GM23338 (cell line): ENCODE measurements at regions not wholly inside any gene's neighbourhood (a gene's known extent, or its start where the extent isn't known, plus 50 kb on each side); places are given as distances from the start of the nearest gene placed in this dataset.

Experiments used
- ATAC-seq: fragments of 200-7000 bp; cut with Tn5 transposase; 3 replicates; pipeline ENCODE4 v1.9.1; 2020
- DNase-seq: peaks from one replicate; pipeline ENCODE4 v3.0.0-alpha.2; 2015; ENCODE audit warnings: low spot score
- H2AFZ ChIP-seq: fragments of 200-600 bp; sonication (generic); 2 replicates; pipeline ENCODE4 v1.8.0; 2016; ENCODE audit warnings: antibody characterized with exemption, mild to moderate bottlenecking, moderate library complexity
- H3F3A ChIP-seq: fragments of 200-600 bp; sonication (generic); replicated peaks from 2 replicates; pipeline ENCODE4 v1.8.0; 2017; ENCODE audit warnings: antibody characterized with exemption, mixed run types, low read depth
- H3K27ac ChIP-seq: fragments of 200-600 bp; sonication (generic); 2 replicates; pipeline ENCODE4 v1.6.1; 2016; ENCODE audit warnings: low read depth
- H3K27me3 ChIP-seq: fragments of 200-600 bp; sonication (generic); 2 replicates; pipeline ENCODE4 v1.8.0; 2016; ENCODE audit warnings: mild to moderate bottlenecking, mixed run types, moderate library complexity; ENCODE audit not compliant: insufficient read depth
- H3K36me3 ChIP-seq: fragments of 200-600 bp; sonication (generic); 2 replicates; pipeline ENCODE4 v1.8.0; 2016; ENCODE audit warnings: mild to moderate bottlenecking; ENCODE audit not compliant: insufficient read depth
- H3K4me1 ChIP-seq: fragments of 200-600 bp; sonication (generic); 2 replicates; pipeline ENCODE4 v1.8.0; 2016; ENCODE audit warnings: mild to moderate bottlenecking, moderate library complexity; ENCODE audit not compliant: insufficient read depth
- H3K4me2 ChIP-seq: fragments of 200-600 bp; sonication (generic); 2 replicates; pipeline ENCODE4 v1.7.1; 2017; ENCODE audit warnings: mixed run types
- H3K4me3 ChIP-seq: fragments of 200-600 bp; sonication (generic); 2 replicates; pipeline ENCODE4 v1.6.1; 2016; ENCODE audit warnings: mixed run types
- H3K79me2 ChIP-seq: fragments of 200-600 bp; sonication (generic); replicated peaks from 2 replicates; pipeline ENCODE4 v1.8.0; 2017; ENCODE audit warnings: mild to moderate bottlenecking; ENCODE audit not compliant: insufficient read depth
- H3K9me2 ChIP-seq: fragments of 200-600 bp; sonication (generic); 2 replicates; pipeline ENCODE4 v1.8.0; 2017; ENCODE audit not compliant: insufficient read depth
- H4K20me1 ChIP-seq: fragments of 200-600 bp; sonication (generic); replicated peaks from 2 replicates; pipeline ENCODE4 v1.8.0; 2017; ENCODE audit warnings: mild to moderate bottlenecking; ENCODE audit not compliant: insufficient read depth
- H3K27ac Mint-ChIP-seq: 2 replicates; pipeline ENCODE4 v1.8.0; 2020; ENCODE audit warnings: inconsistent platforms, mild to moderate bottlenecking, moderate library complexity, mixed read lengths
- H3K27me3 Mint-ChIP-seq: 3 replicates; pipeline ENCODE4 v1.8.0; 2022; ENCODE audit warnings: low read depth, mild to moderate bottlenecking, moderate library complexity, mixed read lengths, inconsistent platforms; ENCODE audit not compliant: insufficient read depth, poor library complexity
- H3K36me3 Mint-ChIP-seq: 3 replicates; pipeline ENCODE4 v1.8.0; 2021; ENCODE audit warnings: low read depth, mild to moderate bottlenecking, inconsistent platforms, moderate library complexity, mixed read lengths
- H3K4me1 Mint-ChIP-seq: 3 replicates; pipeline ENCODE4 v1.8.0; 2020; ENCODE audit warnings: mild to moderate bottlenecking, inconsistent platforms, mixed read lengths
- H3K4me3 Mint-ChIP-seq: 3 replicates; pipeline ENCODE4 v1.8.0; 2021; ENCODE audit warnings: moderate library complexity, mild to moderate bottlenecking, inconsistent platforms, mixed read lengths
- H3K9me3 Mint-ChIP-seq: 3 replicates; pipeline ENCODE4 v1.8.0; 2020; ENCODE audit warnings: moderate library complexity, mild to moderate bottlenecking, inconsistent platforms, mixed read lengths
- CREB1 ChIP-seq: fragments of 250-450 bp; sonication (Bioruptor Pico); IDR thresholded peaks from 2 replicates; pipeline ENCODE4 v1.5.0; 2020; ENCODE audit warnings: low read depth, mild to moderate bottlenecking, moderate library complexity
- EZH2 ChIP-seq: fragments of 200-600 bp; sonication (generic); IDR thresholded peaks from one replicate; pipeline ENCODE4 v1.8.0; 2017; ENCODE audit warnings: antibody characterized with exemption, mild to moderate bottlenecking, low read depth; ENCODE audit not compliant: unreplicated experiment
- EZH2phosphoT487 ChIP-seq: fragments of 200-600 bp; sonication (generic); IDR thresholded peaks from one replicate; pipeline ENCODE4 v1.8.1; 2018; ENCODE audit warnings: antibody characterized with exemption; ENCODE audit not compliant: unreplicated experiment
- JUNB ChIP-seq: IDR thresholded peaks from one replicate; pipeline ENCODE4 v1.6.1; 2016; ENCODE audit warnings: antibody characterized with exemption; ENCODE audit not compliant: unreplicated experiment
- NANOG ChIP-seq: IDR thresholded peaks from 2 replicates; pipeline ENCODE4 v1.6.1; 2016; ENCODE audit warnings: antibody characterized with exemption, borderline replicate concordance
- POLR2AphosphoS5 ChIP-seq: IDR thresholded peaks from 2 replicates; pipeline ENCODE4 v1.6.1; 2016; ENCODE audit warnings: antibody characterized with exemption, low read depth
- STAT1 ChIP-seq: IDR thresholded peaks from one replicate; pipeline ENCODE4 v1.6.1; 2016; ENCODE audit warnings: antibody characterized with exemption; ENCODE audit not compliant: unreplicated experiment
- ZNF114 ChIP-seq: fragments of 250-450 bp; sonication (Bioruptor Pico); IDR thresholded peaks from 2 replicates; pipeline ENCODE4 v1.5.0; 2020; ENCODE audit warnings: mild to moderate bottlenecking, moderate library complexity
- ZNF331 ChIP-seq: fragments of 250-450 bp; sonication (Bioruptor Pico); IDR thresholded peaks from 2 replicates; pipeline ENCODE4 v1.5.0; 2020; ENCODE audit warnings: low read depth, mild to moderate bottlenecking, moderate library complexity
- TF ChIP-seq, protein P1 (sequence below): fragments of 250-450 bp; sonication (Bioruptor Pico); IDR thresholded peaks from 2 replicates; pipeline ENCODE4 v1.5.0; 2020; ENCODE audit warnings: mild to moderate bottlenecking, moderate library complexity
- TF ChIP-seq, protein P2 (sequence below), 2 experiments: fragments of 200-600 bp in 1 of 2; sonication (generic) in 1 of 2; conservative IDR thresholded peaks; 2 replicates each; pipeline versions ENCODE4 v1.5.1 to v1.6.1; 2016 to 2017; ENCODE audit warnings: antibody characterized with exemption in 2 of 2, low read depth in 2 of 2, mild to moderate bottlenecking in 2 of 2, moderate library complexity in 1 of 2
- TF ChIP-seq, protein P3 (sequence below): IDR thresholded peaks from 2 replicates; pipeline ENCODE4 v1.6.1; 2016; ENCODE audit warnings: antibody characterized with exemption
- TF ChIP-seq, protein P4 (sequence below): IDR thresholded peaks from one replicate; pipeline ENCODE4 v1.6.1; 2018; ENCODE audit warnings: antibody characterized with exemption; ENCODE audit not compliant: unreplicated experiment

GRCh38 chr2:19600506-19600905 is 242.1 kb upstream of the OSR1 start:
- H2AFZ ChIP-seq, result no peak overlapping the region
- no peaks in the 10 kb centered on the region for H4K20me1 ChIP-seq
- ATAC-seq (no peak), DNase-seq (no peak)
- TF ChIP-seq, protein P1, sequence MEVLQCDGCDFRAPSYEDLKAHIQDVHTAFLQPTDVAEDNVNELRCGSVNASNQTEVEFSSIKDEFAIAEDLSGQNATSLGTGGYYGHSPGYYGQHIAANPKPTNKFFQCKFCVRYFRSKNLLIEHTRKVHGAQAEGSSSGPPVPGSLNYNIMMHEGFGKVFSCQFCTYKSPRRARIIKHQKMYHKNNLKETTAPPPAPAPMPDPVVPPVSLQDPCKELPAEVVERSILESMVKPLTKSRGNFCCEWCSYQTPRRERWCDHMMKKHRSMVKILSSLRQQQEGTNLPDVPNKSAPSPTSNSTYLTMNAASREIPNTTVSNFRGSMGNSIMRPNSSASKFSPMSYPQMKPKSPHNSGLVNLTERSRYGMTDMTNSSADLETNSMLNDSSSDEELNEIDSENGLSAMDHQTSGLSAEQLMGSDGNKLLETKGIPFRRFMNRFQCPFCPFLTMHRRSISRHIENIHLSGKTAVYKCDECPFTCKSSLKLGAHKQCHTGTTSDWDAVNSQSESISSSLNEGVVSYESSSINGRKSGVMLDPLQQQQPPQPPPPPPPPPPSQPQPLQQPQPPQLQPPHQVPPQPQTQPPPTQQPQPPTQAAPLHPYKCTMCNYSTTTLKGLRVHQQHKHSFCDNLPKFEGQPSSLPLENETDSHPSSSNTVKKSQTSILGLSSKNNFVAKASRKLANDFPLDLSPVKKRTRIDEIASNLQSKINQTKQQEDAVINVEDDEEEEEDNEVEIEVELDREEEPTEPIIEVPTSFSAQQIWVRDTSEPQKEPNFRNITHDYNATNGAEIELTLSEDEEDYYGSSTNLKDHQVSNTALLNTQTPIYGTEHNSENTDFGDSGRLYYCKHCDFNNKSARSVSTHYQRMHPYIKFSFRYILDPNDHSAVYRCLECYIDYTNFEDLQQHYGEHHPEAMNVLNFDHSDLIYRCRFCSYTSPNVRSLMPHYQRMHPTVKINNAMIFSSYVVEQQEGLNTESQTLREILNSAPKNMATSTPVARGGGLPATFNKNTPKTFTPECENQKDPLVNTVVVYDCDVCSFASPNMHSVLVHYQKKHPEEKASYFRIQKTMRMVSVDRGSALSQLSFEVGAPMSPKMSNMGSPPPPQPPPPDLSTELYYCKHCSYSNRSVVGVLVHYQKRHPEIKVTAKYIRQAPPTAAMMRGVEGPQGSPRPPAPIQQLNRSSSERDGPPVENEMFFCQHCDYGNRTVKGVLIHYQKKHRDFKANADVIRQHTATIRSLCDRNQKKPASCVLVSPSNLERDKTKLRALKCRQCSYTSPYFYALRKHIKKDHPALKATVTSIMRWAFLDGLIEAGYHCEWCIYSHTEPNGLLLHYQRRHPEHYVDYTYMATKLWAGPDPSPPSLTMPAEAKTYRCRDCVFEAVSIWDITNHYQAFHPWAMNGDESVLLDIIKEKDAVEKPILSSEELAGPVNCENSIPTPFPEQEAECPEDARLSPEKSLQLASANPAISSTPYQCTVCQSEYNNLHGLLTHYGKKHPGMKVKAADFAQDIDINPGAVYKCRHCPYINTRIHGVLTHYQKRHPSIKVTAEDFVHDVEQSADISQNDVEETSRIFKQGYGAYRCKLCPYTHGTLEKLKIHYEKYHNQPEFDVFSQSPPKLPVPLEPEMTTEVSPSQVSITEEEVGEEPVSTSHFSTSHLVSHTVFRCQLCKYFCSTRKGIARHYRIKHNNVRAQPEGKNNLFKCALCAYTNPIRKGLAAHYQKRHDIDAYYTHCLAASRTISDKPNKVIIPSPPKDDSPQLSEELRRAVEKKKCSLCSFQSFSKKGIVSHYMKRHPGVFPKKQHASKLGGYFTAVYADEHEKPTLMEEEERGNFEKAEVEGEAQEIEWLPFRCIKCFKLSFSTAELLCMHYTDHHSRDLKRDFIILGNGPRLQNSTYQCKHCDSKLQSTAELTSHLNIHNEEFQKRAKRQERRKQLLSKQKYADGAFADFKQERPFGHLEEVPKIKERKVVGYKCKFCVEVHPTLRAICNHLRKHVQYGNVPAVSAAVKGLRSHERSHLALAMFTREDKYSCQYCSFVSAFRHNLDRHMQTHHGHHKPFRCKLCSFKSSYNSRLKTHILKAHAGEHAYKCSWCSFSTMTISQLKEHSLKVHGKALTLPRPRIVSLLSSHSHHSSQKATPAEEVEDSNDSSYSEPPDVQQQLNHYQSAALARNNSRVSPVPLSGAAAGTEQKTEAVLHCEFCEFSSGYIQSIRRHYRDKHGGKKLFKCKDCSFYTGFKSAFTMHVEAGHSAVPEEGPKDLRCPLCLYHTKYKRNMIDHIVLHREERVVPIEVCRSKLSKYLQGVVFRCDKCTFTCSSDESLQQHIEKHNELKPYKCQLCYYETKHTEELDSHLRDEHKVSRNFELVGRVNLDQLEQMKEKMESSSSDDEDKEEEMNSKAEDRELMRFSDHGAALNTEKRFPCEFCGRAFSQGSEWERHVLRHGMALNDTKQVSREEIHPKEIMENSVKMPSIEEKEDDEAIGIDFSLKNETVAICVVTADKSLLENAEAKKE (CRISPR knock-in tag), result no peak
- TF ChIP-seq POLR2AphosphoS5 (no peak), EZH2phosphoT487 (no peak), EZH2 (no peak), CREB1 (CRISPR knock-in tag) (no peak), ZNF331 (no peak), STAT1 (no peak), ZNF114 (CRISPR knock-in tag) (no peak), JUNB (no peak), NANOG (no peak)
- TF ChIP-seq, protein P2, sequence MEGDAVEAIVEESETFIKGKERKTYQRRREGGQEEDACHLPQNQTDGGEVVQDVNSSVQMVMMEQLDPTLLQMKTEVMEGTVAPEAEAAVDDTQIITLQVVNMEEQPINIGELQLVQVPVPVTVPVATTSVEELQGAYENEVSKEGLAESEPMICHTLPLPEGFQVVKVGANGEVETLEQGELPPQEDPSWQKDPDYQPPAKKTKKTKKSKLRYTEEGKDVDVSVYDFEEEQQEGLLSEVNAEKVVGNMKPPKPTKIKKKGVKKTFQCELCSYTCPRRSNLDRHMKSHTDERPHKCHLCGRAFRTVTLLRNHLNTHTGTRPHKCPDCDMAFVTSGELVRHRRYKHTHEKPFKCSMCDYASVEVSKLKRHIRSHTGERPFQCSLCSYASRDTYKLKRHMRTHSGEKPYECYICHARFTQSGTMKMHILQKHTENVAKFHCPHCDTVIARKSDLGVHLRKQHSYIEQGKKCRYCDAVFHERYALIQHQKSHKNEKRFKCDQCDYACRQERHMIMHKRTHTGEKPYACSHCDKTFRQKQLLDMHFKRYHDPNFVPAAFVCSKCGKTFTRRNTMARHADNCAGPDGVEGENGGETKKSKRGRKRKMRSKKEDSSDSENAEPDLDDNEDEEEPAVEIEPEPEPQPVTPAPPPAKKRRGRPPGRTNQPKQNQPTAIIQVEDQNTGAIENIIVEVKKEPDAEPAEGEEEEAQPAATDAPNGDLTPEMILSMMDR (conservative IDR thresholded peaks at IDR 0.05; ENCODE audit: low read depth in 2 of 2), result no peak
- TF ChIP-seq, protein P3, sequence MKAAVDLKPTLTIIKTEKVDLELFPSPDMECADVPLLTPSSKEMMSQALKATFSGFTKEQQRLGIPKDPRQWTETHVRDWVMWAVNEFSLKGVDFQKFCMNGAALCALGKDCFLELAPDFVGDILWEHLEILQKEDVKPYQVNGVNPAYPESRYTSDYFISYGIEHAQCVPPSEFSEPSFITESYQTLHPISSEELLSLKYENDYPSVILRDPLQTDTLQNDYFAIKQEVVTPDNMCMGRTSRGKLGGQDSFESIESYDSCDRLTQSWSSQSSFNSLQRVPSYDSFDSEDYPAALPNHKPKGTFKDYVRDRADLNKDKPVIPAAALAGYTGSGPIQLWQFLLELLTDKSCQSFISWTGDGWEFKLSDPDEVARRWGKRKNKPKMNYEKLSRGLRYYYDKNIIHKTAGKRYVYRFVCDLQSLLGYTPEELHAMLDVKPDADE, result no peak
- TF ChIP-seq, protein P4, sequence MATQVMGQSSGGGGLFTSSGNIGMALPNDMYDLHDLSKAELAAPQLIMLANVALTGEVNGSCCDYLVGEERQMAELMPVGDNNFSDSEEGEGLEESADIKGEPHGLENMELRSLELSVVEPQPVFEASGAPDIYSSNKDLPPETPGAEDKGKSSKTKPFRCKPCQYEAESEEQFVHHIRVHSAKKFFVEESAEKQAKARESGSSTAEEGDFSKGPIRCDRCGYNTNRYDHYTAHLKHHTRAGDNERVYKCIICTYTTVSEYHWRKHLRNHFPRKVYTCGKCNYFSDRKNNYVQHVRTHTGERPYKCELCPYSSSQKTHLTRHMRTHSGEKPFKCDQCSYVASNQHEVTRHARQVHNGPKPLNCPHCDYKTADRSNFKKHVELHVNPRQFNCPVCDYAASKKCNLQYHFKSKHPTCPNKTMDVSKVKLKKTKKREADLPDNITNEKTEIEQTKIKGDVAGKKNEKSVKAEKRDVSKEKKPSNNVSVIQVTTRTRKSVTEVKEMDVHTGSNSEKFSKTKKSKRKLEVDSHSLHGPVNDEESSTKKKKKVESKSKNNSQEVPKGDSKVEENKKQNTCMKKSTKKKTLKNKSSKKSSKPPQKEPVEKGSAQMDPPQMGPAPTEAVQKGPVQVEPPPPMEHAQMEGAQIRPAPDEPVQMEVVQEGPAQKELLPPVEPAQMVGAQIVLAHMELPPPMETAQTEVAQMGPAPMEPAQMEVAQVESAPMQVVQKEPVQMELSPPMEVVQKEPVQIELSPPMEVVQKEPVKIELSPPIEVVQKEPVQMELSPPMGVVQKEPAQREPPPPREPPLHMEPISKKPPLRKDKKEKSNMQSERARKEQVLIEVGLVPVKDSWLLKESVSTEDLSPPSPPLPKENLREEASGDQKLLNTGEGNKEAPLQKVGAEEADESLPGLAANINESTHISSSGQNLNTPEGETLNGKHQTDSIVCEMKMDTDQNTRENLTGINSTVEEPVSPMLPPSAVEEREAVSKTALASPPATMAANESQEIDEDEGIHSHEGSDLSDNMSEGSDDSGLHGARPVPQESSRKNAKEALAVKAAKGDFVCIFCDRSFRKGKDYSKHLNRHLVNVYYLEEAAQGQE, result no peak
- H3F3A ChIP-seq, result no peaks in the 10 kb centered on the region
- no peak overlapping the region for H3K4me2 ChIP-seq
- H3K36me3 ChIP-seq, result no peaks in the 10 kb centered on the region
- no peaks in the 10 kb centered on the region for H3K27me3 ChIP-seq
- H3K27ac ChIP-seq, result no peak overlapping the region
- H3K79me2 ChIP-seq, result no peaks in the 10 kb centered on the region
- Mint-ChIP-seq H3K27ac (no peak overlapping the region), H3K36me3 (no peaks in the 10 kb centered on the region), H3K9me3 (no peaks in the 10 kb centered on the region; the same call in 2 of the 3 replicates), H3K27me3 (peaks cover 2% of the 10 kb centered on the region), H3K4me3 (no peak overlapping the region), H3K4me1 (no peaks in the 10 kb centered on the region)
- H3K4me3 ChIP-seq, result no peak overlapping the region
- H3K4me1 ChIP-seq, result no peaks in the 10 kb centered on the region
- peaks cover 5% of the 10 kb centered on the region; the same call in 1 of the 2 replicates for H3K9me2 ChIP-seq
